ENCODE measurements at regions not wholly inside any gene's neighbourhood (a gene's known extent, or its start where the extent isn't known, plus 50 kb on each side); places are given as distances from the start of the nearest gene placed in this dataset.
A peak's percentile ranks its signal among the peaks of the same experiment; 100 is the strongest.

DNA sequence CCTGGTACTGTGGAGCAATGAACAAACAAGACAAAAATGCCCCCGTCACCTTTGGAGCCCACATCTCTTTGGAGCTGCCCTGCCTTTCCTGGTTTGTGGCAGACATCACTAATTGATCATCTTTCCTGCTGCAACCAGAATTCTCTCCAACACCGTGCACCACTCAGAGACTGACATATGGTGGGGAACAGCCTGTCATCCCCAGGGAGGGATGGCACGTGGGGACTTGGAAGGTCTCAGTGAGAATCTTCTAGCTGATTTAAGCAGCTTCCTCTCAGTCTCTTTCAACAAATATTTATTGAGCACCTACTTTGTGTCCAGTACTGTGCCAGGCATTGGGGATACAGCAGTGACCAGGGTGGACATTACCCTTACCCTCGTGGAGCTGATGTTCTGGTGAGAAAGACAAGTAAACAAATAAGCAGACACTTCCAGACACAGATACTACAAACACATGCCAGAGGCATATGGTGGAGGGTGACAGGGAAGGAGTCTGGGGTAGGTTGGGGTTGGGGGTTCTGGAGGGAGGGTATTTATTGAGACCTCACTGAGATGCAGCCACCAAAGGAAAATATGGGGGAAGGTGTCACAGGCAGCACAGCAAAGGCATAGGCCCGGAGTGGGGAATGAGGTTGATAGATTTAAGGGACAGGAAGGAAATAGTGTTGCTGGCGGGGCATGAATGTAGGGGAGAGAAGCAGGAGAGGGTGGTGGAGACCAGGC lies 82.3 kb downstream of the CEBPB start:
- CTCF ChIA-PET: interaction anchor here (0.8 kb wide), 1 partner anchor 9 kb away, joined by 5 read pairs; no protein-coding TSS in a partner anchor
- TF ChIP-seq ATF1 (CRISPR knock-in tag; IDR thresholded peaks at IDR 0.05) (no peak), ZNF232 (CRISPR knock-in tag; IDR thresholded peaks at IDR 0.05) (no peak), KAT7 (CRISPR knock-in tag; IDR thresholded peaks at IDR 0.05; ENCODE audit: borderline replicate concordance) (no peak), JUN (CRISPR knock-in tag; IDR thresholded peaks at IDR 0.05) (no peak), ZBTB21 (CRISPR knock-in tag; IDR thresholded peaks at IDR 0.05; ENCODE audit: borderline replicate concordance) (no peak), TEAD1 (CRISPR knock-in tag; IDR thresholded peaks at IDR 0.05) (no peak), GRHL2 (CRISPR knock-in tag; IDR thresholded peaks at IDR 0.05; ENCODE audit: insufficient replicate concordance, severe bottlenecking) (no peak), TP53 (CRISPR knock-in tag; IDR thresholded peaks at IDR 0.05) (no peak)
- TF ChIP-seq, protein P1, sequence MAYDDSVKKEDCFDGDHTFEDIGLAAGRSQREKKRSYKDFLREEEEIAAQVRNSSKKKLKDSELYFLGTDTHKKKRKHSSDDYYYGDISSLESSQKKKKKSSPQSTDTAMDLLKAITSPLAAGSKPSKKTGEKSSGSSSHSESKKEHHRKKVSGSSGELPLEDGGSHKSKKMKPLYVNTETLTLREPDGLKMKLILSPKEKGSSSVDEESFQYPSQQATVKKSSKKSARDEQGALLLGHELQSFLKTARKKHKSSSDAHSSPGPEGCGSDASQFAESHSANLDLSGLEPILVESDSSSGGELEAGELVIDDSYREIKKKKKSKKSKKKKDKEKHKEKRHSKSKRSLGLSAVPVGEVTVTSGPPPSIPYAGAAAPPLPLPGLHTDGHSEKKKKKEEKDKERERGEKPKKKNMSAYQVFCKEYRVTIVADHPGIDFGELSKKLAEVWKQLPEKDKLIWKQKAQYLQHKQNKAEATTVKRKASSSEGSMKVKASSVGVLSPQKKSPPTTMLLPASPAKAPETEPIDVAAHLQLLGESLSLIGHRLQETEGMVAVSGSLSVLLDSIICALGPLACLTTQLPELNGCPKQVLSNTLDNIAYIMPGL (CRISPR knock-in tag; IDR thresholded peaks at IDR 0.05): no peak
- TF ChIP-seq, protein P2, sequence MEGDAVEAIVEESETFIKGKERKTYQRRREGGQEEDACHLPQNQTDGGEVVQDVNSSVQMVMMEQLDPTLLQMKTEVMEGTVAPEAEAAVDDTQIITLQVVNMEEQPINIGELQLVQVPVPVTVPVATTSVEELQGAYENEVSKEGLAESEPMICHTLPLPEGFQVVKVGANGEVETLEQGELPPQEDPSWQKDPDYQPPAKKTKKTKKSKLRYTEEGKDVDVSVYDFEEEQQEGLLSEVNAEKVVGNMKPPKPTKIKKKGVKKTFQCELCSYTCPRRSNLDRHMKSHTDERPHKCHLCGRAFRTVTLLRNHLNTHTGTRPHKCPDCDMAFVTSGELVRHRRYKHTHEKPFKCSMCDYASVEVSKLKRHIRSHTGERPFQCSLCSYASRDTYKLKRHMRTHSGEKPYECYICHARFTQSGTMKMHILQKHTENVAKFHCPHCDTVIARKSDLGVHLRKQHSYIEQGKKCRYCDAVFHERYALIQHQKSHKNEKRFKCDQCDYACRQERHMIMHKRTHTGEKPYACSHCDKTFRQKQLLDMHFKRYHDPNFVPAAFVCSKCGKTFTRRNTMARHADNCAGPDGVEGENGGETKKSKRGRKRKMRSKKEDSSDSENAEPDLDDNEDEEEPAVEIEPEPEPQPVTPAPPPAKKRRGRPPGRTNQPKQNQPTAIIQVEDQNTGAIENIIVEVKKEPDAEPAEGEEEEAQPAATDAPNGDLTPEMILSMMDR (IDR thresholded peaks at IDR 0.05): no peak
- TF ChIP-seq, protein P3, sequence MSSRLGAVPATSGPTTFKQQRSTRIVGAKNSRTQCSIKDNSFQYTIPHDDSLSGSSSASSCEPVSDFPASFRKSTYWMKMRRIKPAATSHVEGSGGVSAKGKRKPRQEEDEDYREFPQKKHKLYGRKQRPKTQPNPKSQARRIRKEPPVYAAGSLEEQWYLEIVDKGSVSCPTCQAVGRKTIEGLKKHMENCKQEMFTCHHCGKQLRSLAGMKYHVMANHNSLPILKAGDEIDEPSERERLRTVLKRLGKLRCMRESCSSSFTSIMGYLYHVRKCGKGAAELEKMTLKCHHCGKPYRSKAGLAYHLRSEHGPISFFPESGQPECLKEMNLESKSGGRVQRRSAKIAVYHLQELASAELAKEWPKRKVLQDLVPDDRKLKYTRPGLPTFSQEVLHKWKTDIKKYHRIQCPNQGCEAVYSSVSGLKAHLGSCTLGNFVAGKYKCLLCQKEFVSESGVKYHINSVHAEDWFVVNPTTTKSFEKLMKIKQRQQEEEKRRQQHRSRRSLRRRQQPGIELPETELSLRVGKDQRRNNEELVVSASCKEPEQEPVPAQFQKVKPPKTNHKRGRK (CRISPR knock-in tag; IDR thresholded peaks at IDR 0.05; ENCODE audit: borderline replicate concordance): no peak
- no peaks in the 10 kb centered on the region for H3K36me3 Mint-ChIP-seq
- DNase-seq (ENCODE audit: low spot score) (no peak), ATAC-seq (no peak)
- H3K9me3 Mint-ChIP-seq: no peaks in the 10 kb centered on the region
- no peak overlapping the region for H3K27ac Mint-ChIP-seq
- H3K27me3 Mint-ChIP-seq (ENCODE audit: low read depth): no peaks in the 10 kb centered on the region
- POLR2A ChIA-PET: no interaction called here
- peaks cover 5% of the 10 kb centered on the region for H3K4me1 Mint-ChIP-seq
- H3K4me3 Mint-ChIP-seq: no peak overlapping the region

GRCh38 chr20:50273601-50274491 lies 83.2 kb downstream of the CEBPB start:
- ChIA-PET POLR2A (no interaction called here), CTCF (interaction anchor here (0.7 to 1.1 kb wide), 2 partner anchors 8 to 95 kb away, joined by 3 to 5 read pairs; no protein-coding TSS in a partner anchor)
- Mint-ChIP-seq H3K9me3 (no peaks in the 10 kb centered on the region), H3K27ac (no peak overlapping the region), H3K4me3 (no peak overlapping the region), H3K27me3 (ENCODE audit: low read depth) (no peaks in the 10 kb centered on the region), H3K36me3 (no peaks in the 10 kb centered on the region), H3K4me1 (0 out of 2 replicates have a peak, but pooled peaks cover 2% of the 10 kb centered on the region)
- DNase-seq (ENCODE audit: low spot score): peak; percentile 26
- peak; percentile 36; the same call in 1 of the 2 replicates for ATAC-seq
- no peak for TF ChIP-seq ARID4B (CRISPR knock-in tag; IDR thresholded peaks at IDR 0.05; ENCODE audit: borderline replicate concordance)
- TF ChIP-seq PRDM15 (CRISPR knock-in tag; IDR thresholded peaks at IDR 0.05): no peak
- TF ChIP-seq, protein P4, sequence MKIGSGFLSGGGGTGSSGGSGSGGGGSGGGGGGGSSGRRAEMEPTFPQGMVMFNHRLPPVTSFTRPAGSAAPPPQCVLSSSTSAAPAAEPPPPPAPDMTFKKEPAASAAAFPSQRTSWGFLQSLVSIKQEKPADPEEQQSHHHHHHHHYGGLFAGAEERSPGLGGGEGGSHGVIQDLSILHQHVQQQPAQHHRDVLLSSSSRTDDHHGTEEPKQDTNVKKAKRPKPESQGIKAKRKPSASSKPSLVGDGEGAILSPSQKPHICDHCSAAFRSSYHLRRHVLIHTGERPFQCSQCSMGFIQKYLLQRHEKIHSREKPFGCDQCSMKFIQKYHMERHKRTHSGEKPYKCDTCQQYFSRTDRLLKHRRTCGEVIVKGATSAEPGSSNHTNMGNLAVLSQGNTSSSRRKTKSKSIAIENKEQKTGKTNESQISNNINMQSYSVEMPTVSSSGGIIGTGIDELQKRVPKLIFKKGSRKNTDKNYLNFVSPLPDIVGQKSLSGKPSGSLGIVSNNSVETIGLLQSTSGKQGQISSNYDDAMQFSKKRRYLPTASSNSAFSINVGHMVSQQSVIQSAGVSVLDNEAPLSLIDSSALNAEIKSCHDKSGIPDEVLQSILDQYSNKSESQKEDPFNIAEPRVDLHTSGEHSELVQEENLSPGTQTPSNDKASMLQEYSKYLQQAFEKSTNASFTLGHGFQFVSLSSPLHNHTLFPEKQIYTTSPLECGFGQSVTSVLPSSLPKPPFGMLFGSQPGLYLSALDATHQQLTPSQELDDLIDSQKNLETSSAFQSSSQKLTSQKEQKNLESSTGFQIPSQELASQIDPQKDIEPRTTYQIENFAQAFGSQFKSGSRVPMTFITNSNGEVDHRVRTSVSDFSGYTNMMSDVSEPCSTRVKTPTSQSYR (CRISPR knock-in tag; IDR thresholded peaks at IDR 0.05): no peak

All from WTC11 (cell line).